GM12878 (cell line): ENCODE measurements at regions not wholly inside any gene's neighbourhood (a gene's known extent, or its start where the extent isn't known, plus 50 kb on each side); places are given as distances from the start of the nearest gene placed in this dataset.

Experiments
- ATAC-seq: fragments of 200-7000 bp; cut with Tn5 transposase; 3 replicates; pipeline ENCODE4 v1.9.1; 2020; ENCODE audit warnings: mild to moderate bottlenecking, moderate library complexity
- BruUV-seq: library from RNA; stranded (reverse); fragments of 400-500 nt; replicated peaks from 2 replicates; lab custom pipeline; 2021; lab: Mats Ljungman, UMichigan
- CTCF ChIA-PET: fragments of 300-600 bp; sonication (Branson Sonifier 250); formaldehyde crosslinking; extraction: SDS; loops from one replicate; lab custom pipeline; 2021; ENCODE audit warnings: inconsistent platforms; lab: Yijun Ruan, JAX
- POLR2A ChIA-PET: fragments of 350-600 bp; formaldehyde crosslinking; extraction: SDS; loops from one replicate; lab custom pipeline; 2021; ENCODE audit warnings: inconsistent platforms; lab: Charles Lee
- RAD21 ChIA-PET: fragments of 300-600 bp; sonication (Branson Sonifier 250); formaldehyde crosslinking; loops from one replicate; lab custom pipeline; 2023; ENCODE audit warnings: antibody characterized with exemption; ENCODE audit not compliant: unreplicated experiment; lab: Charles Lee
- SMC1A ChIA-PET: fragments of 300-600 bp; sonication (Branson Sonifier 250); formaldehyde crosslinking; loops from one replicate; lab custom pipeline; 2023; ENCODE audit not compliant: unreplicated experiment, uncharacterized antibody; lab: Charles Lee
- DNase-seq: peaks from one replicate; pipeline ENCODE4 v3.0.0-alpha.2; 2011; ENCODE audit warnings: low read depth, low spot score
- FAIRE-seq: peaks from 3 replicates; lab custom pipeline; 2011; peaks lifted over from hg19 to GRCh38; lab: Jason Lieb, UNC
- H2AFZ ChIP-seq: 2 replicates; pipeline ENCODE4 v1.6.0; 2011; ENCODE audit warnings: low read depth, low read length, control low read depth; ENCODE audit not compliant: control insufficient read depth
- H3K27ac ChIP-seq: 2 replicates; pipeline ENCODE4 v1.5.1; 2011; ENCODE audit warnings: control low read depth; ENCODE audit not compliant: control insufficient read depth, insufficient read depth
- H3K27me3 ChIP-seq, 2 experiments: replicated peaks in 1 of 2; 2 replicates each; pipeline versions ENCODE4 v1.6.0 to v1.6.1; 2011; ENCODE audit warnings: low read length in 1 of 2; ENCODE audit not compliant: control insufficient read depth in 2 of 2, insufficient read depth in 2 of 2
- H3K36me3 ChIP-seq, 2 experiments: 2 replicates each; pipeline ENCODE4 v1.5.1; 2011; ENCODE audit warnings: low read length in 1 of 2; ENCODE audit not compliant: control insufficient read depth in 2 of 2, insufficient read depth in 2 of 2
- H3K4me1 ChIP-seq: 2 replicates; pipeline ENCODE4 v1.6.1; 2011; ENCODE audit warnings: mild to moderate bottlenecking, low read length, moderate library complexity, mixed read lengths; ENCODE audit not compliant: control insufficient read depth, insufficient read depth
- H3K4me2 ChIP-seq: 2 replicates; pipeline ENCODE4 v1.6.0; 2011; ENCODE audit warnings: control low read depth; ENCODE audit not compliant: control insufficient read depth, insufficient read depth
- H3K4me3 ChIP-seq: fragments of 200-600 bp; sonication (generic); 2 replicates; pipeline ENCODE4 v1.5.1; 2016
- H3K79me2 ChIP-seq: 2 replicates; pipeline ENCODE4 v1.6.0; 2011; ENCODE audit warnings: low read length; ENCODE audit not compliant: control insufficient read depth, insufficient read depth
- H3K9ac ChIP-seq: 2 replicates; pipeline ENCODE4 v1.8.0; 2011; ENCODE audit warnings: low read length, control low read depth, mixed read lengths; ENCODE audit not compliant: control insufficient read depth, insufficient read depth
- H3K9me3 ChIP-seq: replicated peaks from 3 replicates; pipeline ENCODE4 v1.5.1; 2011; ENCODE audit warnings: mild to moderate bottlenecking, low read length; ENCODE audit not compliant: control insufficient read depth, insufficient read depth
- H4K20me1 ChIP-seq: 2 replicates; pipeline ENCODE4 v1.6.0; 2011; ENCODE audit not compliant: control insufficient read depth, insufficient read depth
- FOXK2 ChIP-seq: fragments of 450-650 bp; IDR thresholded peaks from 2 replicates; pipeline ENCODE4 v1.6.1; 2017; ENCODE audit warnings: mild to moderate bottlenecking, moderate library complexity
- IRF4 ChIP-seq: IDR thresholded peaks from 2 replicates; pipeline ENCODE4 v1.6.1; 2011; ENCODE audit warnings: low read depth, low read length
- JUNB ChIP-seq: IDR thresholded peaks from 2 replicates; pipeline ENCODE4 v1.6.1; 2016; ENCODE audit warnings: antibody characterized with exemption, mild to moderate bottlenecking
- POLR2AphosphoS5 ChIP-seq: IDR thresholded peaks from 2 replicates; pipeline ENCODE4 v1.6.1; 2011; ENCODE audit warnings: mild to moderate bottlenecking, low read length, inconsistent platforms
- USF2 ChIP-seq: IDR thresholded peaks from 2 replicates; pipeline ENCODE4 v1.6.1; 2011; ENCODE audit warnings: low read depth, low read length, improper control_type of control experiment, borderline replicate concordance
- WGBS: methylation state at CpG from one replicate; pipeline ENCODE4 v1.1.6; 2016; ENCODE audit warnings: low lambda C conversion rate; ENCODE audit not compliant: insufficient replicate concordance, insufficient coverage; ENCODE audit errors: missing lambda C conversion rate; 5-methylcytosine and 5-hydroxymethylcytosine counted together
- in situ Hi-C: fragments of 300-500 bp; cut with MboI; formaldehyde crosslinking; loops from 9 replicates; pipeline ENCODE4 v1.14.3; 2018; ENCODE audit warnings: mixed read lengths
- intact Hi-C: fragments of 100-400 bp; cut with micrococcal nuclease; formaldehyde crosslinking; loops from one replicate; pipeline ENCODE4 v1.14.2; 2022; ENCODE audit not compliant: unreplicated experiment
- TF ChIP-seq, protein P1 (sequence below): fragments of 450-650 bp; formaldehyde crosslinking; IDR thresholded peaks from 2 replicates; pipeline ENCODE4 v1.5.0; 2022; ENCODE audit warnings: mild to moderate bottlenecking, missing genetic modification characterization

DNA sequence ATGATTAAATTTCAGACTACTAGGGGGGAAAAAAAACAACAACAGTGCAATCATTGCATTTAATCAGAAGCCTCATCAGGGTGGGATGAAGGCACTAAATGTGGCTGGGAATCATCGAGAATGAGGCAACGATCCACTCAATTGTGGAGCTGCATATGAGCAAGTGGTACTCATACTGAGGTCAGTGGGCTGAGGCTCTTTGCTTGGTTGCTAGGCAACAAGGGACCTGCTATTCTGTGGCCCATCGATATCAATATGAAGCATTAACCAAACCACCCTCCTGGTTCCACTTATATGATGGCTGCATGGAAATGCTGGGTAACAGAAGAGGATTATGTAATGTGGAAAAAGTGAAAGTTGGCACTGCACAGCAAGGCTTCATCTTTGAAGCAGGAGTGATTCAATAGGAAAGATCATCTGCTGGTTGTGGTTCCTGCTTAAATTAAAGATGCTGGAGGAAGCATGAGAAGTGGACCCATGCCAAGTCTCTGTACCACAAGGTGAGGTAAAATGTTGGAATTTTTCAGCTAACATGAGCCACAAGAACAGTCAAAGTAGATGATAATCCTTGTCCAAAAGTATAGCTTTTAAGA is 159.8 kb upstream of the HMHB1 start (continued):
- TF ChIP-seq, protein P1, sequence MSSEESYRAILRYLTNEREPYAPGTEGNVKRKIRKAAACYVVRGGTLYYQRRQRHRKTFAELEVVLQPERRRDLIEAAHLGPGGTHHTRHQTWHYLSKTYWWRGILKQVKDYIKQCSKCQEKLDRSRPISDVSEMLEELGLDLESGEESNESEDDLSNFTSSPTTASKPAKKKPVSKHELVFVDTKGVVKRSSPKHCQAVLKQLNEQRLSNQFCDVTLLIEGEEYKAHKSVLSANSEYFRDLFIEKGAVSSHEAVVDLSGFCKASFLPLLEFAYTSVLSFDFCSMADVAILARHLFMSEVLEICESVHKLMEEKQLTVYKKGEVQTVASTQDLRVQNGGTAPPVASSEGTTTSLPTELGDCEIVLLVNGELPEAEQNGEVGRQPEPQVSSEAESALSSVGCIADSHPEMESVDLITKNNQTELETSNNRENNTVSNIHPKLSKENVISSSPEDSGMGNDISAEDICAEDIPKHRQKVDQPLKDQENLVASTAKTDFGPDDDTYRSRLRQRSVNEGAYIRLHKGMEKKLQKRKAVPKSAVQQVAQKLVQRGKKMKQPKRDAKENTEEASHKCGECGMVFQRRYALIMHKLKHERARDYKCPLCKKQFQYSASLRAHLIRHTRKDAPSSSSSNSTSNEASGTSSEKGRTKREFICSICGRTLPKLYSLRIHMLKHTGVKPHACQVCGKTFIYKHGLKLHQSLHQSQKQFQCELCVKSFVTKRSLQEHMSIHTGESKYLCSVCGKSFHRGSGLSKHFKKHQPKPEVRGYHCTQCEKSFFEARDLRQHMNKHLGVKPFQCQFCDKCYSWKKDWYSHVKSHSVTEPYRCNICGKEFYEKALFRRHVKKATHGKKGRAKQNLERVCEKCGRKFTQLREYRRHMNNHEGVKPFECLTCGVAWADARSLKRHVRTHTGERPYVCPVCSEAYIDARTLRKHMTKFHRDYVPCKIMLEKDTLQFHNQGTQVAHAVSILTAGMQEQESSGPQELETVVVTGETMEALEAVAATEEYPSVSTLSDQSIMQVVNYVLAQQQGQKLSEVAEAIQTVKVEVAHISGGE (CRISPR knock-in tag): no peak
- TF ChIP-seq FOXK2 (no peak), USF2 (no peak), JUNB (peak; percentile 27)
- TF ChIP-seq, all 136 proteins: peak for 2

DNA sequence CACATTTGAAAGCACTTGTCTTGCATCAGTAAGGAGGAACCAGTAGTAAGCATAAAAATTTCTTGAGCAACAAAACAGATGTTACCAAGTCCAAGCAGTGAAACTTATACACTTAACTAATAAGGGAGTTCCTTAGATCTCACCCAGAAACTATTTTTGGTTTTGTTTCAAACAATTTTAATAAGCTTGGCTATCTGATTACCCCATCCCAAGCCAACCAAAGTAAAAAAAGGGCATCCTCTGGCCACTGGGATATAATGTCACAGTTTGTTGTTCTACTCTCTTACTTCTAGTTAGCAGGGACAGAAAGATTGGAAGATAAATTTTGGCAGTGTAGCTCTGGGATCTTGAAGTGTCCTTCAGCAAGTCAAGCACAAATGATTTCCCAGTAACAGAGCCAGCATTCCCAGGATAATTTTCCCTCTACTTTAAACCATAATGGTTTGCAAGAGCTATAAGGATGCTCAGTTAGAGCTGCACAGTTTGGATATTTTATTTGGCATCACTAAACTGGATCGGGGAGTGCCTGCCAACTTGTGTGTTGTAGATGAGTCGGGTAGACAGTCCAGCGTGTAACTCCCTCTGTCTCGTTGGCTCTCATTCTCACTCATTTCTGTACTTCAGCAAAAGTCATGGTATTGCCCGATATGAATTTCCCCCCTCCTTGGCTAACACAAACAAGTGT is 161.9 kb upstream of the HMHB1 start:
- no TSS peak for BruUV-seq
- Histone ChIP-seq H3K36me3 (no peaks in the 10 kb centered on the region), H3K27me3 (no peaks in the 10 kb centered on the region), H3K4me2 (no peak overlapping the region), H4K20me1 (no peaks in the 10 kb centered on the region), H3K27ac (no peak overlapping the region), H3K9ac (no peak overlapping the region), H3K79me2 (no peaks in the 10 kb centered on the region), H3K4me3 (no peak overlapping the region), H3K9me3 (no peaks in the 10 kb centered on the region; the same call in 2 of the 3 replicates), H3K4me1 (peaks cover 4% of the 10 kb centered on the region; the same call in 1 of the 2 replicates), H2AFZ (peak overlapping the region; percentile 16; the same call in 1 of the 2 replicates)
- 2% methylated on average over 5 of the region's 5 CpGs for WGBS
- ChIA-PET RAD21 (interaction anchor here (3.9 kb wide), 1 partner anchor 175 kb away, joined by 17 read pairs; no protein-coding TSS in a partner anchor), POLR2A (interaction anchor here (0.6 to 1.6 kb wide), 2 partner anchors 165 to 493 kb away, joined by 3 read pairs; no protein-coding TSS in a partner anchor), SMC1A (interaction anchor here (0.7 to 8.2 kb wide), 11 partner anchors 8 to 214 kb away, joined by 3 to 55 read pairs (median 3); no protein-coding TSS in a partner anchor), CTCF (interaction anchor here (0.7 to 3.1 kb wide), 5 partner anchors 91 to 245 kb away, joined by 3 to 16 read pairs (median 5); no protein-coding TSS in a partner anchor)
- no peak for FAIRE-seq
- in situ Hi-C loops: no loop called here
- ATAC-seq: peak; percentile 43
- DNase-seq: no peak
- TF ChIP-seq JUNB (peak; percentile 25; the same call in 1 of the 2 replicates), IRF4 (0 out of 2 replicates have a peak, but pooled peaks have one; percentile 10), POLR2AphosphoS5 (no peak)
- intact Hi-C loops: loop anchor here (2.0 to 10.0 kb wide), 2 partner anchors 175 to 315 kb away; no protein-coding TSS in a partner anchor
